Endothelial cell of umbilical vein (primary cell): ENCODE measurements at regions not wholly inside any gene's neighbourhood (a gene's known extent, or its start where the extent isn't known, plus 50 kb on each side); places are given as distances from the start of the nearest gene placed in this dataset.

Source experiments
- BruUV-seq: library from RNA; stranded (reverse); fragments of 400-500 nt; replicated peaks from 2 replicates; lab custom pipeline; 2021; lab: Mats Ljungman, UMichigan
- CTCF ChIA-PET: fragments of 300-600, 350-600 bp; sonication (Branson Sonifier 250); formaldehyde crosslinking; loops from one replicate; lab custom pipeline; 2021; ENCODE audit warnings: antibody characterized with exemption, inconsistent platforms; lab: Charles Lee
- POLR2A ChIA-PET: fragments of 300-600, 350-600 bp; sonication (Branson Sonifier 250); formaldehyde crosslinking; loops from one replicate; lab custom pipeline; 2021; ENCODE audit warnings: antibody characterized with exemption, inconsistent platforms; lab: Charles Lee
- DNase-seq: peaks from one replicate; pipeline ENCODE4 v3.0.0-alpha.2; 2011; ENCODE audit warnings: low read depth, low spot score
- FAIRE-seq: peaks from 2 replicates; lab custom pipeline; 2011; peaks lifted over from hg19 to GRCh38; lab: Jason Lieb, UNC
- H2AFZ ChIP-seq: 2 replicates; pipeline ENCODE4 v1.6.0; 2012; ENCODE audit warnings: low read depth, low read length, control low read depth, inconsistent platforms
- H3K27ac ChIP-seq: 2 replicates; pipeline ENCODE4 v1.5.1; 2011; ENCODE audit warnings: low read depth, mild to moderate bottlenecking, control low read depth, low read length, moderate library complexity; ENCODE audit not compliant: insufficient read depth
- H3K27me3 ChIP-seq, 2 experiments: 2 replicates each; pipeline versions ENCODE4 v1.6.0 to v1.6.1; 2011; ENCODE audit warnings: low read length in 2 of 2, mixed read lengths in 1 of 2; ENCODE audit not compliant: control insufficient read depth in 2 of 2, insufficient read depth in 2 of 2
- H3K36me3 ChIP-seq, 2 experiments: 2 replicates in 1 of 2; 3 replicates in 1 of 2; pipeline ENCODE4 v1.5.1; 2011; ENCODE audit warnings: low read length in 2 of 2, mild to moderate bottlenecking in 1 of 2, moderate library complexity in 1 of 2; ENCODE audit not compliant: control insufficient read depth in 2 of 2, insufficient read depth in 2 of 2; ENCODE audit errors: extremely low read depth in 1 of 2
- H3K4me1 ChIP-seq: 3 replicates; pipeline ENCODE4 v1.5.1; 2011; ENCODE audit warnings: mild to moderate bottlenecking, low read length; ENCODE audit not compliant: control insufficient read depth, insufficient read depth; ENCODE audit errors: extremely low read depth
- H3K4me2 ChIP-seq: 2 replicates; pipeline ENCODE4 v1.6.1; 2011; ENCODE audit warnings: low read length, control low read depth, mixed read lengths; ENCODE audit not compliant: insufficient read depth
- H3K4me3 ChIP-seq, 3 experiments: fragments of 200-600 bp in 1 of 3; sonication (generic), shearing (Covaris generic) in 1 of 3; replicated peaks in 1 of 3; 2 replicates each; pipeline ENCODE4 v1.5.1; 2011 to 2016; ENCODE audit warnings: control low read depth in 3 of 3, low read length in 3 of 3, mild to moderate bottlenecking in 2 of 3, inconsistent platforms in 1 of 3, low read depth in 1 of 3, moderate library complexity in 1 of 3; ENCODE audit not compliant: insufficient read depth in 1 of 3
- H3K79me2 ChIP-seq: 2 replicates; pipeline ENCODE4 v1.6.0; 2012; ENCODE audit warnings: low read length, inconsistent platforms; ENCODE audit not compliant: control insufficient read depth, insufficient read depth
- H3K9ac ChIP-seq: replicated peaks from 2 replicates; pipeline ENCODE3; 2011; ENCODE audit warnings: low read length, control low read depth; ENCODE audit not compliant: insufficient read depth; ENCODE audit errors: extremely low read depth
- H3K9me1 ChIP-seq: replicated peaks from 3 replicates; pipeline ENCODE4 v1.6.0; 2011; ENCODE audit warnings: mild to moderate bottlenecking, low read length; ENCODE audit not compliant: control insufficient read depth, insufficient read depth; ENCODE audit errors: extremely low read depth
- H3K9me3 ChIP-seq: replicated peaks from 2 replicates; pipeline ENCODE4 v1.5.1; 2012; ENCODE audit warnings: low read length, inconsistent platforms; ENCODE audit not compliant: control insufficient read depth, insufficient read depth
- H4K20me1 ChIP-seq: replicated peaks from 2 replicates; pipeline ENCODE3; 2011; ENCODE audit warnings: mild to moderate bottlenecking, low read length; ENCODE audit not compliant: control insufficient read depth, insufficient read depth; ENCODE audit errors: extremely low read depth
- CTCF ChIP-seq, 2 donors: IDR thresholded peaks; 1 replicate in 1 of 2; 2 replicates in 1 of 2; pipeline ENCODE4 v1.5.1; 2011; ENCODE audit warnings: low read length in 2 of 2, mild to moderate bottlenecking in 2 of 2, moderate library complexity in 2 of 2, control low read depth in 1 of 2, inconsistent platforms in 1 of 2, low read depth in 1 of 2; ENCODE audit not compliant: insufficient read depth in 1 of 2; ENCODE audit errors: extremely low read depth in 1 of 2
- EZH2 ChIP-seq: IDR thresholded peaks from 2 replicates; pipeline ENCODE4 v1.6.1; 2012; ENCODE audit warnings: borderline replicate concordance, low read depth, mild to moderate bottlenecking, moderate library complexity, low read length, inconsistent platforms; ENCODE audit not compliant: severe bottlenecking
- FOS ChIP-seq: IDR thresholded peaks from 2 replicates; pipeline ENCODE4 v1.6.1; 2011; ENCODE audit warnings: mild to moderate bottlenecking, low read length, moderate library complexity, borderline replicate concordance; ENCODE audit not compliant: insufficient read depth
- GATA2 ChIP-seq: IDR thresholded peaks from 2 replicates; pipeline ENCODE4 v1.7.0; 2011; ENCODE audit warnings: low read depth, mild to moderate bottlenecking, moderate library complexity, mixed read lengths, low read length; ENCODE audit not compliant: insufficient read length, insufficient read depth
- JUN ChIP-seq: IDR thresholded peaks from 2 replicates; pipeline ENCODE4 v1.6.1; 2011; ENCODE audit warnings: borderline replicate concordance, low read depth; ENCODE audit not compliant: insufficient read length, insufficient read depth
- MAX ChIP-seq: IDR thresholded peaks from 2 replicates; pipeline ENCODE4 v1.6.1; 2011; ENCODE audit not compliant: insufficient read depth, insufficient read length
- MYC ChIP-seq: IDR thresholded peaks from one replicate; pipeline ENCODE4 v1.6.1; 2011; ENCODE audit warnings: mild to moderate bottlenecking, low read depth, low read length
- POLR2A ChIP-seq: IDR thresholded peaks from 2 replicates; pipeline ENCODE4 v1.6.1; 2012; ENCODE audit warnings: low read depth, mild to moderate bottlenecking, control low read depth, low read length
- POLR2AphosphoS5 ChIP-seq: IDR thresholded peaks from 2 replicates; pipeline ENCODE4 v1.6.1; 2012; ENCODE audit warnings: low read depth, mild to moderate bottlenecking, control low read depth, low read length, moderate library complexity; ENCODE audit not compliant: insufficient read depth
- dilution Hi-C: fragments of 300-500 bp; cut with MboI; formaldehyde crosslinking; loops from one replicate; pipeline ENCODE4 v1.15.0; 2019; ENCODE audit warnings: low sequenced_read_pairs; ENCODE audit not compliant: extremely low pct_ligation_motif_present
- intact Hi-C: fragments of 100-400 bp; cut with micrococcal nuclease; formaldehyde crosslinking; loops from one replicate; pipeline ENCODE4 v1.10.0; 2022

GRCh38 chr5:40098313-40098712, 581.4 kb upstream of the PTGER4 start:
- no peaks in the 10 kb centered on the region for H3K27me3 ChIP-seq
- H3K36me3 ChIP-seq, result no peaks in the 10 kb centered on the region

More at GRCh38 chr5:40098313-40098712, 581.4 kb upstream of the PTGER4 start:
- H3K9me1 ChIP-seq, result no peaks in the 10 kb centered on the region
- no peak for TF ChIP-seq MYC
- TF ChIP-seq FOS, result no peak
- no peak for TF ChIP-seq JUN
- TF ChIP-seq MAX, result no peak
- no peak for TF ChIP-seq POLR2AphosphoS5
- no peak for TF ChIP-seq POLR2A
- no peak for TF ChIP-seq EZH2
- no peak for TF ChIP-seq CTCF (IDR thresholded peaks at IDR 0.05; ENCODE audit: extremely low read depth in 1 of 2, insufficient read depth in 1 of 2, low read depth in 1 of 2, low read length in 2 of 2)
- no peak for TF ChIP-seq GATA2
- no peak overlapping the region for H3K9ac ChIP-seq
- FAIRE-seq (no peak), DNase-seq (no peak)
- H3K79me2 ChIP-seq, result no peaks in the 10 kb centered on the region
- no peak overlapping the region for H3K4me3 ChIP-seq
- BruUV-seq, result no TSS peak
- H3K9me3 ChIP-seq, result no peaks in the 10 kb centered on the region
- intact Hi-C loops, result no loop called here
- H3K27ac ChIP-seq, result no peak overlapping the region
- CTCF ChIA-PET, result no interaction called here
- no peaks in the 10 kb centered on the region for H3K4me1 ChIP-seq
- H3K4me2 ChIP-seq, result no peak overlapping the region
- POLR2A ChIA-PET, result no interaction called here
- H4K20me1 ChIP-seq, result no peaks in the 10 kb centered on the region
- dilution Hi-C loops, result no loop called here
- no peak overlapping the region for H2AFZ ChIP-seq
